Stimulated activated CD4-positive, alpha-beta T cell treated with anti-CD3 and anti-CD28 coated beads, Interleukin-2, amount 100 ng/mL, for 4 hours (primary cell): ENCODE measurements at regions not wholly inside any gene's neighbourhood (a gene's known extent, or its start where the extent isn't known, plus 50 kb on each side); places are given as distances from the start of the nearest gene placed in this dataset.

Source experiments
- DNase-seq: peaks from one replicate; pipeline ENCODE4 v3.0.0-alpha.2; 2020; ENCODE audit warnings: low read depth

DNA sequence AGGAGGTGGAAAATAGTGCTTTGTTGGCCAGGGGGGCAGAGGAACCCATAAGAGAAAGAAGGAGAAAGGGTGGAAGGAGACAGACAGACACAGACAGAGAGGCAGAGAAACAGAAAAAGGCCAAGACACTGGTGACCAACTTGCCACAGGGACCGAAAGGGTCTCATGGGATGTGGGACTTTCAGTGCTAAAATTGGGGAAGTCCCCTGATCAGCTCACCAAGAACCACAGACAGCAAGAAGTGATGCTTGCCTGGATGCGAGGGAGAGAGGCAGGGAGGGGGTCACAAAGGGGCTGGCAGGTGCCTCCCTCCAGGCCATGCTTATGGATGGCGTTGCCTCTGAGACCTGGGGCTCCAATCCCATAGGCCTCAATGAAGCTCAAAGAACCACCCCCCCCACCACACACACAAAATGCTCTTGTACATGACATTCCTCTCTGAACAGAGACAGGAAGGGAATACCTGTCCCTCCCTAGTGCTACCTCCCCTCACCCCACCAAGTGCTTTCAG is 413.4 kb downstream of the MN1 start:
- no peak for DNase-seq

DNA sequence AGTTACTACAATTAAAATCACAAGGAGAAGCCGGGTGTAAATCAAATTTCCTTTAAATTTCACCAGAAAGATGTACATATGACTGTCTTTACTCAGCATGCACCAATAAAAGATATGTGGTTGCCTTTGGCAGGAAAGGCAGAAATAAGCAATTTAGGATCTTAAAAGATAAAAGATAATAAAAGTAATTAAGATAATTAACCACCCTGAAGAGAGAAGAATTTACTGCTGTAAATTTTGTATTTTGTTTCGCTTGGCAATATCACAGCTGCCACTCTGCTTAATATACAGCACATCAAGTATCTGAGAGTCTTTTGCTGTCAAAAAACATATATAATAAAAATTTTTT is 411.9 kb downstream of the MN1 start:
- no peak for DNase-seq

DNA sequence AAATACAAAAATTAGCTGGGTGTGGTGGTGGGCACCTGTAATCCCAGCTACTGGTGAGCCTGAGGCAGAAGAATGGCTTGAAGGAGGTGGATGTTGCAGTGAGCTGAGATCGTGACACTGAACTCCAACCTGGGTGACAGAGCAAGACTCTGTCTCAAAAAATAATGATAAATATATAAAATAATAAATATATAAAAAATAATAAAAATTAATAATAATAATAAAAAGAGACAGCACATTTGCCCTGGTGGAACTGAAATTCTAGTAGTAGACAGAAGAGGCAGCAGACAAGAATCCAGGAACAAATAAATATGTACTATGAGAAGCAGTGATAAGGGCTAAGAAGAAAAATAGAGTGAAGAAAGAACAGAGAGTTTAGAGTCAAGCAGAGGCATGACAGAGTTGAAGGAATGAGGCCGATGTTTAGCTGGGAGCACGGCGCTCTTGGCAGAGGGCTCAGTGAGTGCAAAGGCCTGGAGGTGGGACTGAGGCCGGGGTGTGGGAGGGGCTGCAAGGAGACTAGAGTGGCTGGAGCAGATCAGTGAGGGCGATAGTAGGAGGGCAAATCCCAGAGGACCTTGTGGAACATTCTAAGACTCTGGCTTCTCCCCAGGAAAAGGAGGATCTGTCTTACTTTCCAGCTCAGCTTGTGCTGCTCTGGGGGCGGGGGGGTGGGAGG is 410.3 kb downstream of the MN1 start:
- no peak for DNase-seq

DNA sequence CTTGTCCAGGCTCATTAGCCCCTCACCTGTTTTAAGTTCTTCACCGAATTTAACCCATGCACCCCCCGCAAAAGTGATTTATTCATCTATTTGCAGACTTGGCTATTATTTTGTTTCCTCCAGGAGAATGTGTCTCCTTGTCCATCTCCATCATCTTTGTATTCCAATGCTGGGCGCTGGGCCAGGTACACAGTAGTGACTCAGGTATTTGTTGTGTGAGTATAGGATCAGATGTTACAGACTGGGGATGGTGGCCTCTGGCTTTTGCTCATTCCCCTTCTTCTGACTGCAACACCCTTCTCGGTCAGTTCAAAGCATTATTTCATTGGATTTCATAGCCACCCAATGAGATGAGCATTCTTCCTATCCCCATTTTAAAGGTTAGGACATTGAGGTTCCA is 408.2 kb downstream of the MN1 start:
- no peak for DNase-seq

DNA sequence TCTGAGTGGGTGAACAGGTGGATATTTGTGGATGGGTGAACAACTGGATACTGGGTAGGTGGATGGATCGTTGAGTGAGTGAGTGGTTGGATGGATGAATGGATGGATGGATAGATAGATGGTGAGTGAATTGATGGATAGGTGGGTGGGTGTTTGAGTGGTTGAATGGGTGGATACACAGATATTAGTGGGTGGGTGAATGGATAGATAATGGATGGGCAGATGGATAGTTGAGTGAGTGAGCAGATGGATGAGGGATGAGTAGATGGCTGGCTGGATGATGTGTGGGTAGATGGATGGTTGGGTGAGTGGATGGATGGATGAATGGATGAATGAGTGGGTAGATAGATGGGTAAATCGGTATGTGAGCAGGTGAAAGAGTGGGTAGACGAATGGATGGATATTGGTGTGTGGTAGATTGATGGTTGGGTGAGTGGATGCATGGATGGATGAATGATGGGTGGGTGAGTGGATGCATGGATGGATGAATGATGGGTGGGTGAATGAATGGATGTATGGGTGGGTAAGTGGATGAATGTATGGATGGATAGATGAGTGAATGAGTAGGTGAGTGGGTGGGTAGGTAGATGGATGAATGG is 406.7 kb downstream of the MN1 start:
- DNase-seq: no peak

DNA sequence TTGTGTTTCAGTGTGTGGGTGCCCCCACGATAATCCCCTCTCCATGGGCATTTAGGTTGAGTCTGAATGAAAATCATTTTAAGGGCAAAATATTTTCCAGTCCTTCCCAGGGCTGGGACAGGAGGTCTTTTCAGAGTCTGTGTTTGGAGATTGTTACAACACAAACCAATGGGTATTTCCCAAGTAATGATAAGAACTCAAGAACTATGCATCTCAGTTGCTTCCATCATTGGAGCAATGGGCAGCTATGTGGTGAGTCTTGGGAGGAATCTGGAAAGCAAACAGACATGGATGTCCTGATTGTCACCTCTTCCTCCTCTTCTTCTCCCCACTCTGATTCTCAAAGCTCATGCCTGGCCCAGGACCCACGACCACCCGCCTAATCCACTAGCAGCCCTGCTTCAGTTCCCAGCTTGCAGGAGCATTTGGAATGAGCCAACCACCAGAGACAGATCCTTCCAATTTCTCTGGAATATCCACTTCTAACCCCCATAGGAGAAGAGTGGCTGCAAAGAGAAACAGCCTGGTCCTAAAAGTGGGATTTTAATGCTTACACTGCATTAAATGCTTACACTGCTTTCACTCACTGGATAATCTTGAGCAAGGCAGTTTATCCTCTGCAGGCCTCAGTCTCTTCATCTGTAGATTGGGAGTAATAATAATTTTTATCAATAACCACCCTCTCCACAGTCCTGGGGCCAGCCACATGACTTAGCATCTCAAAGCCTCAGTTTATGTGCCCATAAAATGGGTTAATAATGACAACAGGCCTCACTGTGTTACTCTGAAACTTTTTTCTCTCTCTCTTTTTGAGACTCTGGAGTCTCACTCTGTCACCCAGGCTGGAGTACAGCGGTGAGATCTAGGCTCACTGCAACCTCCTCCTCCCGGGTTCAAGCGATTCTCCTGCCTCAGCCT is 404.3 kb downstream of the MN1 start:
- DNase-seq: no peak

DNA sequence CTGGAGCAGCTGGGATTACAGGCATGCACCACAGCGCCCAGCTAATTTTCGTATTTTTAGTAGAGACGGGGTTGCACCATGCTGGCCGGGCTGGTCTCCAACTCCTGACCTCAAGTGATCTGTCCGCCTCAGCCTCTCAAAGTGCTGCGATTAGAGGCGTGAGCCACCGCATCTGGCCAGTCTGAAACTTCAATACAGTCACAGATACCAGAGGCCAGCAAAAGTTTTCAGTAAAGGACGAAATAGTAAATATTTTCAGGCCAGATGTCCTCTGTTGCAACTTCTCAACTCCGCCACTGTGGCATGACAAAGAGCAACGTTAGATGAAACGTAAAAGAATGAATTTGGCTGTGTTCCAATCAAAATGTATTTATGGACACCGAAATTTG is 403.6 kb downstream of the MN1 start:
- no peak for DNase-seq

DNA sequence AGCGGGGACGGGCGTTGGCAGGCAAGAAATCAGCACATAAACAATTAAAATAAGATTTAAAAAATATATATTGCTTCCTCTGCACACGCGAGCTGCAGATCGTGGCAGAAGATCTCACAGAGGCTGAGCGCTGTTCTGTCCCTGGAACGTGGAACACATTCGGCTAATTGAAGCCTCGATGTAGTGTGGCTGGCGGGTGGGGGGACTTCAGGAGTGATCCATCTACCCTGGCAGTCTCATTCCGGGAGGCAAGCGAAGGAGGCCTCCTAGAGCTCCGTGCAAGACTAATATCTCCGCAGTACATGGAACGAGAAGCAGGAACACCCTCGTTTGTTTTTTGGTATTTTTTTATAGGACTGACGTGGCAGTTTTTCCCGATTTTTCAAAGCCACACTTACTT is 402.4 kb downstream of the MN1 start:
- no peak for DNase-seq

DNA sequence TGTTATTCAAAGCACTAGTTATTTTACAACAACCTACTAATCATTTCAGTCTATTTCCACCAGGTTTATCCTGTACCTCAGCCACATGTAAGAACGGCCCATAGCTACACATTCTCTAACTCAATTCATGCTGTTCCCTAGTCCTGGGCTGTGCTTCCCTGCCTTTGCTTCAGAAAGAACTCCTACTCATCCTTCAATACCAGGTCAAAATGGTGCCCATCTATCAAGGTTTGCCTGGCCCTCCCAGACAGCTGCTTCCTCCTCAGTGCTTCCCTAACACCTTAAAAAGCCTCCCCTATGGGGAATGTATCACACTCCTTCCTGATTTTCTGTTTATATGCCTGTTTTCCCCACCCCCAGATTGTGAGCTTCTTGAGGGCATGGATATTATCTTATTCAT is 400.7 kb downstream of the MN1 start:
- no peak for DNase-seq

DNA sequence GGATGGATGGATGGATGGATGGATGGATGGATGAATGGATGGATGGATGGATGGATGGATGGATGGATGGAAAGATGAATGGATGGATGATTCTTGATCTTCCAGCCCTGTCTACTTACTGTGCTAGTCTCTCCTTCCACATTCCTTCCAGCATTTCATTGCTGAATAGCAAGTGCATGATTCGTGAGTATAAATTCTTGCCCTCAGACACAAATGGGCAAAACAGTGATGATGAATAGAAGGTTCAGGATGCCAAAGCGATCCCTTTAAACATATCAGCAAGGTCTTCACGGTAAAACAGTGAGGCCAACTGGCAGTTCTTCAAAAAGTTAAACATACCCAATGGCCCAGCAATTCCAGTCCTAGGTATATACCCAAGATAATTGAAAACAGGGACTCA is 400.2 kb downstream of the MN1 start:
- DNase-seq: no peak

DNA sequence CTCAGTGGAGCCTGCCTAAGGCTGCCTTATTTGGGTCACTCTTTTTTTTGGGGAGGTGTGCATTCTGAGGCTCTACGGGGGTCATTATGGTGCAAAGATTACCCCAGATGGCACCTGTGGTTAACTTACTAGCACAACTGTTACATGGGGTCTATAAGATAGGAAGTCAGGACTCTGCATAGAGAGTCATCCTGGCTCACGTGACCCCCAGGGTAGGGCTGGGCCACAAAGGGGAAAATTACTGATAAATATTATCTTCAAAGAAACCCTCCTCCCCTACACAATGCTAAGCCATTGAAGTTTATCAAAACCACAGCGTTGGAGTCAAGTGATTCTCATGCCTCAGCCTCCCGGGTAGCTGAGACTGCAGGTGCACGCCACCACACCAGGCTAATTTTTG is 397.1 kb downstream of the MN1 start:
- DNase-seq: no peak

DNA sequence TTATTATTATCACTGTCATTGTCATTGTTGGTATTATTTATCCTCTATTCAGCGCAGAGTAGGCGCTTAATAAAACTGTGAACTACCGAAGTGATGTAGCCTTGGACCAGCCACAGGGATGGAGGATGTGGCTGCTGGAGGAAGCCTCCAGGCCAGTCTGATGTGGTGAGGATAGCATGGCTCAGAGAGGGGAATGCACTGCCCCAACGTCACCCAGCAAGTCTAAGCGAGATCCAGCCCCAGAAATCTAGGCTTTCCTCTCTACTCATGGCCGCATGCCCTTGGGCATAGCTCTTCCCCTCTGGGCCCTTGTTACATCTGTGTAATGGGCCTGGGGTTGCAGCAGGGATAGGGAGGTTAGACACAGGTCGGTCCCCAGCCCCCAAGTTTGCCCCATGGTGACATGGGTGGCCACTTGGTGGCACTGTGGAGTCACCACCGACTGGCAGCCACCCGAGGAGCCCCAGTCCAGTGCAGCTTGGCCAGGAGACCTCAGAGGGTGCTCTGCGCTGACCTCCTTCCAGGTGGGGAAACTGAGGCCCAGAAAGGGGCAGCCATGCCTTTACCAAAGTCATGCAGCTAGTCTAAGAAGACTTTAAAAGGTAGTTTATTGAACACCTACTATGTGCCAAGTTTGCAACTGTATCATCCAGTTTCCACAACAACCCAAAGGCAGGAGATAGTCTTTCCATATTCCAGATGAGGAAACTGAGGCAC is 395.7 kb downstream of the MN1 start:
- no peak for DNase-seq

DNA sequence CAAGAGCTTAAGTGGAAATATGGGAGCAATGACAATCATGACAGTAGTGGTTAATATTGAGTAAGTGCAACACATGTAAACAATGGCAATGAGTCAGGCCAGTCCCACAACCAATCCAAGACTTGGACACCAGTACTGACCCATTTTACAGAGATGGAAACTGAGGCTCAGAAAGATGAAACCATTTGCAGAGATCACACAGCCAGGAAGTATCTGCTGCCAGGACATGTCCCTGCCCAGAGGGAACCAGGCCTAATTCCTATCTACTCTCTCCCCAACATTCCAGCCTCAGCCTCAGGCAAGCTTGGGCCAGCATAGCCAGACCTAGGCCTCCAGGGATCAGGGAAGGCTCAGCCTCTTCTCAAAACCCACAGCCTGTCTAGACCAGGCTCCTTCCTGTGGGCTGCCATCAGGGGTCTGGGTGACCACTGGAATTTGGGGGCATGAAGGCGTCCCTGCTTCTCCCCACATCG is 395.1 kb downstream of the MN1 start:
- DNase-seq: no peak

DNA sequence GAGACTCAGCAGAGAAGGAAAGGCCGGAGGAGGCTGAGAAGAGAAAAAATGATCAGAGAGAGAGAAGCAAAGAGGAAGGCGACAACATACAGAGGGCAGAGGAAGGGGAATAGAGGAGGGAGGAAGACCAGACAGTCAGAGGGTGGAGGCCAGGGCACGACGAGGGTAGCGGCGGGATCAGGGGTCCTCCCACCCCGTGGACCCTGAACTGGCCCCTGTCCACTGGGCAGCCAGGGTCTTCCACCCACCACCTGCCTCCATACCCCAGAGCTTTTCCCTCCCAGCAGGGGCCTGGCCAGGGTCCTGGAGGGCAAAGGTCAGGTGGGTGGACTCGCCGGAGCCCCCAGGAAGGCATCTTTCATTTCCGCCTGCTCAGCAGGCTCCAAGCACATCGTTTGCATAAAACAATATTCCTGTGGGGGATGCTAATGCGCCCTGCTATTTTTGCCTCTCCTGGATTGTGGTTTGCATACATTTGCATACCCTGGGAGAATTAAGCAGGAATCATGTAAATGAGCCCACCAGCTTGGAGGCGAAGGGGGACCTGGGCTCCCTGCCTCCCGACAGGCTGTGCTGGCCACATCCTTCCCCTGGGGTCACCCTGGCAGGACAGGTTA is 394.1 kb downstream of the MN1 start:
- no peak for DNase-seq

DNA sequence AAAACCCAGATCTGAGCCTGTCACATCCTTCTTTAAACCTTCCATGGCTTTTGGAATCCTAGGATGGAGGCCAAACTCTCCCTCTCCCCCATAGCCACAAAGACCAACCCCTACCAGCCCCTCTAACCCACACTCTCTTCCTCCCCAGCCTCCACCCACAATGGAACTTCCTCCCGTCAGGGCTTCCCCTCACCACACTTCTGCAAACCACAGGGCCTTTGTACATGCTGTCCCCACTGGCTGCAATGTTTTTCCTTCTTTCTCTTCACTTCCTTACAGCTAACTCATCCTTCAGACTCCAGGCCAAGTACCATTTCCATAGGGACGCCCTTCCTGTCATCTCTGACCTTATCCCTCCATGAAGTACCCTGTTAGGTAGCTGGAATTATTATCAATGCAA is 393.5 kb downstream of the MN1 start:
- DNase-seq: no peak

DNA sequence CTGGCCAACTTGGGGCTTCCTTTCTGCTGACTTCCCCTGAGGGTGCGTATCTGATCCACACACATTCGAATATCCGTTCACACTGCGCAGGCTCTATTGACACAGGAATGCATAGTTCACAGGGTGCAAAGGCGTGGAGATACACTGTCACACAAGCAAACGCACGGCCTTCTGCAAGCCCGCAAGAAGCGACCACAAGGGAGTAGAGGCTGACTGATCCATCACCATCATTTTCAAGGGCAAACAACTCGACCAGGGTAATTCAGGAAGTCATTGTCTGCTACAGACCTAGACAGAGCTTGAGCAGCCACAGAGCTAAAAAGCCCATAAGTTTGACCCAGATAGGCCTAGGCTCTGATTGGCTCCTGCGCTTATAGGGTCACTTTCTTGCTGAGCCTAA is 392.3 kb downstream of the MN1 start:
- DNase-seq: no peak

DNA sequence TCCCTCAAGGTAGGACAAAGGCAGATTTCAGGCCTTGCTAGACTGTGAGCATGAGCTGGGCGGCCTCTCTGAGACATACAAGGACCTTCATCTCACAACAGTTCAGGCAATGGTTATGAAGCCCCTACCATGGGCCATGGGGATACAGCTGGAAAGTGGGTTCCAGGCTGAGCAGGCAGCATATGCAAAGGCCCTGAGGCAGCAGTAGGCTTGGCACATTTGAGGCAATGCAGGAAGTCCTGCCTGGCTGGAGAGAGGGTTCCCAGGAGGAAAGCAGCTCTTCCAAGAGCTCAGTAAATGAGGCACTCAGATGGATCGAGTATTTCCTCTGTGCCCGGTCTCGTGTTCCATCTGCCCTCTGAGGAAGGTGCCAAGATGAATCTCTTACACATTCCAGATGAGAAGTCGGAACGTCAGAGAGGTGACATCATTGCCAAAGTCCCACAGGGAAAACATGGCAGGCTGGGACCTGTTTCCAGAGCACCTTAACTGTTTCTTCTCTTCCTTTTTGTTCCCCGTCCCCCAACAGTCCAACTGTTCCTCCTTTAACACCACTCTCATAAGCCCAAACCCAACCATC is 388.6 kb downstream of the MN1 start:
- no peak for DNase-seq

DNA sequence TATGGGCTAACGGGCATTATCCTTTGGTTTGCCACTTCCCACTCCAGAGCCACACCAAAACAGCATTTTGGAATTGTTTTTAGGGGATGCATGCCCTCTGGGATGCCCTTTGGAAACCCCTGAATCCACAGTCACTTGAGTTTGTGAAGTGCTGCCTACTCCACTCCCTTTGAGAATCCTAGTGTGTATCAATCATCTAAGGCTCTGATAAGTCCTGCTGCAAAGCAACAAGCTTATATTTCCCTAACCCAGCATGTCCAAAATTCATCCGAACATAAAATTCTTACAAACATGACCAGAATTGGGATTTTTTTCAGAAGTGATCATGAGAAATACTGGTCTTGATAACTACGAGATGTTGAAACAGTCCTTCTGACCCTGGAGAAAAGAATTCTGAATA is 387.9 kb downstream of the MN1 start:
- no peak for DNase-seq

DNA sequence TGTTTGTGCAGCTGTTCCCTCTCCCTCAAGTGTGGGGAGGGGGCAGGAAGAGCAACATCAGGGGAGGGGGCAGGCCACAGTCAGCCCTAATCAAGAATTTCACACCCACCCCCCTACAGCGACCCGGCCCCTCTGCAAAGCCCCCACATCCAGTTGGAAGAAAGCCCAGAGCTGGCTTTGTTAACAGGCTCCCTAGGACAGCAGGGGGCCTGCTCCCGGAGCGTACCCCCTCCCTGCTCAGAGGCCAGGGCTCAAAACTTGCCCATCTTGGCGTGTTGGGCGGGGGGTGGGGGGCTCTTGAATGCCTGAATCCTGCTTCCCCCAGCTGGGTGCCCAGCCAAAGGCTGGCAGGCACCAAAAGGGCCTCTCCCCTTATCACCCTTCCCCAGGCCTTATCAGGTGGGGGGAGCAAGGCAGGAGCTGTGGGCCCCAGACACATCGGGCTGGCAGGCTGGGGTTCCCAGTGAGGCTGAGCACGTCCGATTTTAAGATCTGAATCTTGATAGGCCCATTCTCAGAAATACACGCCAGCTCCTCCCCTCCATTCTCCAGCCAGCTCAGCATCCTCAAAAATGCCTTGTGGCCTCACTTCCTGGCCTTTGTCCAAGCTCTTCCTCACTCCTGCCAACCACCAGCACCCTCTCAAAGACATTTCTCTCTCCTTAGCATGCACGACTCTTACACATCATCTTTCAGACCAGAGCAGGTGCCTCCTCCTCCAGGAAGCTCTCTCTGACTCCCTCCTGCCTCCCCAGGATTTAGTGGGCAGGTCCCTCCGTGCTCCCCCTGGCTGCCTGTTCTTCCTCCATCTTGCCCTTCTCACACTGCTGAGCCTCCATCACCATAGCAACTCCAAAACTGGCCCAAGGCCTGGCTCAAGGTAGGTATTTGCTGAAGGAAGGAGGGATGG is 384.8 kb downstream of the MN1 start:
- no peak for DNase-seq

DNA sequence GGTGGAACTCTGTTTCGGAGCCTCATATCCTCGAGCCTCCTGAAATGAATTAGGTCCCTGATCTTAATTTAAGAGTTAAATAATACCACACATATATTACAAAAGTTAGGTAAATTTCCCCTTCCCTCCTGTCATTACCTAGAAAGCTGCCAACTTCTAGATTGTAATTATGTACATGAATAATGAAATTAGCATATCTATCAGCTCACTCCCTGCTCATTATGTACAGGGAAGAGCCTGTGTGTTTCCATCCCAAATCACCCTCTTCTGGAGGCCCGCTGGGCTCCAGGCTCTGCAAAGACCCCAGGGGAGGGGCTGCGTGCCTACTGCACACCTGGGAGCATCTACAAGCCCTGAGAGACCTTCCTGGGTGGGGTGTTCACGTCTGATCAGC is 384.1 kb downstream of the MN1 start:
- DNase-seq: no peak

DNA sequence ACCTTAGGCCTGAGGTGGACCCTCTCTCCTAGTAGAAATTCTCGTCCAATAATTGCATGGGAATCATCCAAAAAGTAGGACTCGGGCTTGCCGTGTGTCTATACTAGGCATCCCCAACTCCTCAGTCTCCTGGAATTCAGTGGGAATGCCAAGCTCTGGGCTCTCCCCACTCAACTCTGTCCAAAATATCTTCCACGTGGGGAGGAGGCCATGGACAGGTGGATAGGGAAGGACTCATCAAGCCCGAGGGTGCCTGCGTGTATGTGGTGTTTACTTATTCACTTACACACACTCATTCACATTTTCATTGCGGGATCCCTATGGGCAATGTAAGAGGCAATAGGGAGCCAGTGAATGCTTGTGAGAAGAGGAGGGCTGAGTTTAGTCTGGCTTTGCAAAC is 383.3 kb downstream of the MN1 start:
- no peak for DNase-seq
